ENCODE measurements at regions not wholly inside any gene's neighbourhood (a gene's known extent, or its start where the extent isn't known, plus 50 kb on each side); places are given as distances from the start of the nearest gene placed in this dataset.

DNA sequence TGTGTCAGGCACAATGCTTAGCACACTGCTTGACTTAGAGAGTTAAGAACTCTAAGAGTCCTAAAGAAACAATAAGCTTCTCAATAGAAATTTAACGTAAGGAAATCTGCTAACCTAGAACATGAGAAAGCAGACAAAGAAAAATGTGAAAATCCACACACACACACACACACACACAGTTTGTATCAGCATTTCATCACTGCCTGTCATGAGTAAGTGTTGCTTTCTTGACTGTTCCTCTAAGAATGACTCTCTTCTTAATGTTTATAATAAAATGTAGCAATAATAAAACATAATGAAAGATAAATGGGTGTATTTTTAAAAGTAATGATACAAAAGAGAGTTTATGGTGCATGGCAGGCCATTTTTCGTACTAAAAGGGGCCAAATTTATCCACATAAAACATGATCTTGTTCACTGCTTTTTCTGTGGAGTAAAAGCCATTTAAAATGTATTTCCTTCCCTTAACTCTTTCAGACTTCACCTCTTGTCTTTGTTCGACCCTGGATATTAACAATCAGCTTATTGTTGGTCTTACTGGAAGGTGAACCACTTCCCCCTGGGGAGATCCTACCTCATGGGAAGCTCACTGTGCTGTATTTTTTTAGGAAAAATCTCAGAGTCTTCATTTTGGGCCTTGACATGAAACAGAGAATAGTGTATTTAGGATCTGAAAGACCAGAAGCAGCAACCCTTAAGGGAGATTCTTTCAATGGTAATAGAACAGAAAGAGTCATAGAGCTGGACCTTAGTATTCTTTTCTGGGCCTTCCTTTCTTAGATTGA is 107.3 kb upstream of the ANKRD55 start:
- TF ChIP-seq PAX5 (IDR thresholded peaks at IDR 0.05; ENCODE audit: insufficient read depth, low read length, severe bottlenecking) (no peak), POU2F2 (IDR thresholded peaks at IDR 0.05; ENCODE audit: low read depth, low read length) (no peak), TAF1 (IDR thresholded peaks at IDR 0.05; ENCODE audit: low read depth, low read length) (no peak), POLR2AphosphoS5 (IDR thresholded peaks at IDR 0.05; ENCODE audit: low read depth, low read length) (no peak), POLR2A (IDR thresholded peaks at IDR 0.05; ENCODE audit: low read depth, low read length) (no peak), SPI1 (IDR thresholded peaks at IDR 0.05; ENCODE audit: low read depth, low read length) (no peak)
- FAIRE-seq (no peak), DNase-seq (ENCODE audit: insufficient read length, low spot score) (no peak)

- TF ChIP-seq POU2F2 (IDR thresholded peaks at IDR 0.05; ENCODE audit: low read depth, low read length) (no peak), POLR2A (IDR thresholded peaks at IDR 0.05; ENCODE audit: low read depth, low read length) (no peak), TAF1 (IDR thresholded peaks at IDR 0.05; ENCODE audit: low read depth, low read length) (no peak)
- DNase-seq (ENCODE audit: insufficient read length, low spot score) (no peak), FAIRE-seq (no peak)
Observed at GRCh38 chr5:56339732-56340131, 106.6 kb upstream of the ANKRD55 start.

GRCh38 chr5:56337715-56338319 is 104.7 kb upstream of the ANKRD55 start:
- no peak for DNase-seq (ENCODE audit: insufficient read length, low spot score)
- no peak for FAIRE-seq
- no peak for TF ChIP-seq PAX5 (IDR thresholded peaks at IDR 0.05; ENCODE audit: insufficient read depth, low read length, severe bottlenecking)
- TF ChIP-seq POU2F2 (IDR thresholded peaks at IDR 0.05; ENCODE audit: low read depth, low read length): no peak
- no peak for TF ChIP-seq SPI1 (IDR thresholded peaks at IDR 0.05; ENCODE audit: low read depth, low read length)

- DNase-seq (ENCODE audit: insufficient read length, low spot score): no peak
- TF ChIP-seq POLR2AphosphoS5 (IDR thresholded peaks at IDR 0.05; ENCODE audit: low read depth, low read length) (no peak), SPI1 (IDR thresholded peaks at IDR 0.05; ENCODE audit: low read depth, low read length) (no peak), POU2F2 (IDR thresholded peaks at IDR 0.05; ENCODE audit: low read depth, low read length) (no peak), PAX5 (IDR thresholded peaks at IDR 0.05; ENCODE audit: insufficient read depth, low read length, severe bottlenecking) (no peak), POLR2A (IDR thresholded peaks at IDR 0.05; ENCODE audit: low read depth, low read length) (no peak), TAF1 (IDR thresholded peaks at IDR 0.05; ENCODE audit: low read depth, low read length) (no peak)
- no peak for FAIRE-seq
Observed at GRCh38 chr5:56335212-56335611, 102.1 kb upstream of the ANKRD55 start.

- TF ChIP-seq POLR2A (IDR thresholded peaks at IDR 0.05; ENCODE audit: low read depth, low read length) (no peak), POLR2AphosphoS5 (IDR thresholded peaks at IDR 0.05; ENCODE audit: low read depth, low read length) (no peak), POU2F2 (IDR thresholded peaks at IDR 0.05; ENCODE audit: low read depth, low read length) (no peak), PAX5 (IDR thresholded peaks at IDR 0.05; ENCODE audit: insufficient read depth, low read length, severe bottlenecking) (no peak), SPI1 (IDR thresholded peaks at IDR 0.05; ENCODE audit: low read depth, low read length) (no peak), TAF1 (IDR thresholded peaks at IDR 0.05; ENCODE audit: low read depth, low read length) (no peak)
- FAIRE-seq (no peak), DNase-seq (ENCODE audit: insufficient read length, low spot score) (no peak)
Observed at GRCh38 chr5:56330806-56331205, 97.7 kb upstream of the ANKRD55 start.

DNA sequence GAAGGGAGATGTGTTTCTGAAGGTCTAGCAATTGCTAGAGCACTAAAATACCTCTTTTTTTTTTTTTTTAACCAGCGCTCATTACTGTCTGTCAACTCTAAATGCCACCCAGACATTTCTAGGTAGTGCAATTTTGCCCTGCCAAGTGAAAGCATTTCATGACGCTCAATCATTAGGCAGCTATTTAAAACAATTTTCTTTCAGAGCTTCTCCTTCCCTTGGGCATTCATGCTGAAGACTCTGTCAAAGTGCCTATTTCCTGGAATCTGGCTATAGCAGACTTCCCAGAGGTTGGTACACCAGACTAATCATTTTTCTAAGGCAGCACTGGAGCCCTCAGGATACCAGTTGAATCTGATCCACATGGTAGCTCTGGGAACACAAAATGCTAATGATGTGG is 97.0 kb upstream of the ANKRD55 start:
- FAIRE-seq (no peak), DNase-seq (ENCODE audit: insufficient read length, low spot score) (no peak)
- TF ChIP-seq PAX5 (IDR thresholded peaks at IDR 0.05; ENCODE audit: insufficient read depth, low read length, severe bottlenecking): no peak
- TF ChIP-seq POLR2AphosphoS5 (IDR thresholded peaks at IDR 0.05; ENCODE audit: low read depth, low read length): no peak
- TF ChIP-seq TAF1 (IDR thresholded peaks at IDR 0.05; ENCODE audit: low read depth, low read length): no peak
- no peak for TF ChIP-seq SPI1 (IDR thresholded peaks at IDR 0.05; ENCODE audit: low read depth, low read length)
- no peak for TF ChIP-seq POLR2A (IDR thresholded peaks at IDR 0.05; ENCODE audit: low read depth, low read length)
- no peak for TF ChIP-seq POU2F2 (IDR thresholded peaks at IDR 0.05; ENCODE audit: low read depth, low read length)

- TF ChIP-seq POLR2AphosphoS5 (IDR thresholded peaks at IDR 0.05; ENCODE audit: low read depth, low read length): no peak
- TF ChIP-seq PAX5 (IDR thresholded peaks at IDR 0.05; ENCODE audit: insufficient read depth, low read length, severe bottlenecking): no peak
- TF ChIP-seq POU2F2 (IDR thresholded peaks at IDR 0.05; ENCODE audit: low read depth, low read length): no peak
- no peak for TF ChIP-seq POLR2A (IDR thresholded peaks at IDR 0.05; ENCODE audit: low read depth, low read length)
- TF ChIP-seq SPI1 (IDR thresholded peaks at IDR 0.05; ENCODE audit: low read depth, low read length): no peak
- TF ChIP-seq TAF1 (IDR thresholded peaks at IDR 0.05; ENCODE audit: low read depth, low read length): no peak
- DNase-seq (ENCODE audit: insufficient read length, low spot score): no peak
- FAIRE-seq: peak; percentile 35
Observed at GRCh38 chr5:56329652-56330051, 96.5 kb upstream of the ANKRD55 start.

DNA sequence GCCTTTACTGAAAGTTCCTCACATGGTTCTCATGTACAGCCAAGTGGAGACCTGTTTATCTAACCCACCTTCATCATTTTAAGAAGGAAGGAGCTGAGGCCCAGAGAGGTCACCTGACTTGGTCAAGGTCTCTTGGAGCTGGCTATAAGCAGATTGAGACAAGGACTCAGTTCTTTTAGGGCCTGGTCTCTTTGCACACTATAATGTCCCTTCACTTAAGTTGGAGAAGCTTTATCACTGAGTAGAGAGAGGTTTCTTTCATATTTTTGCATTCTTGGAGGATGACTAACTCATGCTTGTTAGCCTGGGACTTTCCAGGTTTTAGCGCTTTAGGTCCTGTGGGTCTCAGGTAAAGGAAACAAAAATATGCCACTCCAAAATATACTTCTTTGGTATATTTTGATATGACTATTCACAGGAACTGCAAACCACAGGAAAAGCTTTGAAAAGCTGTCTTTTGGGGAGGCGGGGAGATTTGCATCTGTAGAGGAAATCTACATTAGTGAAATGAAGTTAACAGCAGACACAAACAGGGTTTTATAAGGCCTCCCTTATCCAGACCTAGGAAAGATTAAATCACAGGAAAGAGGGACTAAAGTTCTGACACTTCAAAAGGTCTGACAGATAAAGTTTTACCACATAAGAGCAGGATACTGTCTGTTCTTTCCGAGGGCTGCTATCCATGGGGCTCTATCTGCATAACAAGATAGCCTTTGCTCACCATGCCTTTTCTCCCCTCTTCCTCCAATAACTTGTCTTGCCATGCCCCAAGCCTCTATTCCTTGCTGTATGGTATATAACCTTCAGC is 95.8 kb upstream of the ANKRD55 start:
- TF ChIP-seq SPI1 (IDR thresholded peaks at IDR 0.05; ENCODE audit: low read depth, low read length): no peak
- no peak for TF ChIP-seq PAX5 (IDR thresholded peaks at IDR 0.05; ENCODE audit: insufficient read depth, low read length, severe bottlenecking)
- TF ChIP-seq POLR2AphosphoS5 (IDR thresholded peaks at IDR 0.05; ENCODE audit: low read depth, low read length): no peak
- TF ChIP-seq POU2F2 (IDR thresholded peaks at IDR 0.05; ENCODE audit: low read depth, low read length): no peak
- no peak for TF ChIP-seq TAF1 (IDR thresholded peaks at IDR 0.05; ENCODE audit: low read depth, low read length)
- TF ChIP-seq POLR2A (IDR thresholded peaks at IDR 0.05; ENCODE audit: low read depth, low read length): no peak
- DNase-seq (ENCODE audit: insufficient read length, low spot score): no peak
- no peak for FAIRE-seq

- DNase-seq (ENCODE audit: insufficient read length, low spot score) (no peak), FAIRE-seq (no peak)
- TF ChIP-seq PAX5 (IDR thresholded peaks at IDR 0.05; ENCODE audit: insufficient read depth, low read length, severe bottlenecking) (no peak), POLR2A (IDR thresholded peaks at IDR 0.05; ENCODE audit: low read depth, low read length) (no peak), POU2F2 (IDR thresholded peaks at IDR 0.05; ENCODE audit: low read depth, low read length) (peak; percentile 79), TAF1 (IDR thresholded peaks at IDR 0.05; ENCODE audit: low read depth, low read length) (no peak), POLR2AphosphoS5 (IDR thresholded peaks at IDR 0.05; ENCODE audit: low read depth, low read length) (no peak), SPI1 (IDR thresholded peaks at IDR 0.05; ENCODE audit: low read depth, low read length) (no peak)
Observed at GRCh38 chr5:56327809-56328208, 94.7 kb upstream of the ANKRD55 start.

Data from GM12891 (cell line).